Skin epidermis (tissue), 12 donors: ENCODE measurements at regions not wholly inside any gene's neighbourhood (a gene's known extent, or its start where the extent isn't known, plus 50 kb on each side); places are given as distances from the start of the nearest gene placed in this dataset.

ENCODE experiments used
- H3K27ac ChIP-seq, 21 experiments: fragments of 200-600 bp; sonication (generic) in 11 of 21; one replicate each; pipeline ENCODE4 v1.5.0; 2020; ENCODE audit warnings: mild to moderate bottlenecking in 3 of 21, inconsistent platforms in 2 of 21, moderate library complexity in 2 of 21
- H3K4me3 ChIP-seq, 7 experiments: fragments of 200-600 bp; sonication (generic) in 2 of 7; one replicate each; pipeline ENCODE4 v1.5.0; 2020; ENCODE audit warnings: inconsistent platforms in 2 of 7, mild to moderate bottlenecking in 2 of 7, moderate library complexity in 1 of 7

DNA sequence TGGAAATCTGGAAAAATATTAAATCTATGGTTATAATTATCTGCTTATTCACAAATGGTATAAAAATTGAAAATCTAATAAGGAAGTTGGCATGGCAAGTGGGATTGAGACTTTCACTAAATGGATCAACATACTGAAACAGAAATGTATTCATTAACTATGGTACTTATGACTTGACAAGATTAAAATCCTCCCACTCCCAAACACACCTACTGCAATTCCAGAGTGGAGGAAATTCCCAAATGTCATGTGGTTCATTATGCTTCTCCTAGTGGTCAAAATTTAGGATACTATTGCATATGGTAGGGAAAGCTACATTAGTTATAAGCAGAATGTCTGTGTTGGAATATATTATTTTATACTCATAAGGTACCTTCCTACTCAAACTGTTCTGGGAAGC lies 265.3 kb upstream of the PRICKLE1 start:
- Histone ChIP-seq H3K4me3 (no peak overlapping the region), H3K27ac (no peak overlapping the region)

DNA sequence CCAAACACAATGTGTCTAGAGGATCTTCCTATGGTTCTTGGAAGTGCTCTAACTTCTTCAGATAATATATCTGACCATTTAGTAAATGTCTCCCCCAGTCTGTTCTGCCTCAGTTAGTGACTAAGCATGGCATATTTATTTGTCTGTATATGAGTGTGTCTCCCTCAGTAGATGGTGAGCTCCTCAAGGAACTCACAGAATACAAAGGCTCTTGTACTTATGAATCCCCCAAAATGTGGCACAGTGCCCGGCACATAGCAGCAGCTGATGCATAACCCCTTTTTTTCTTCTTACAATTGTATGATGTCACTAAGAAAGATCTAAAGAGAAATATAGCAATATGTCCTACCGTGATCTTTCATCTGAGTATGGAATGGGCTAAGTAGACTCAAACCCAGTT lies 264.7 kb upstream of the PRICKLE1 start:
- no peak overlapping the region for H3K4me3 ChIP-seq
- no peak overlapping the region for H3K27ac ChIP-seq

DNA sequence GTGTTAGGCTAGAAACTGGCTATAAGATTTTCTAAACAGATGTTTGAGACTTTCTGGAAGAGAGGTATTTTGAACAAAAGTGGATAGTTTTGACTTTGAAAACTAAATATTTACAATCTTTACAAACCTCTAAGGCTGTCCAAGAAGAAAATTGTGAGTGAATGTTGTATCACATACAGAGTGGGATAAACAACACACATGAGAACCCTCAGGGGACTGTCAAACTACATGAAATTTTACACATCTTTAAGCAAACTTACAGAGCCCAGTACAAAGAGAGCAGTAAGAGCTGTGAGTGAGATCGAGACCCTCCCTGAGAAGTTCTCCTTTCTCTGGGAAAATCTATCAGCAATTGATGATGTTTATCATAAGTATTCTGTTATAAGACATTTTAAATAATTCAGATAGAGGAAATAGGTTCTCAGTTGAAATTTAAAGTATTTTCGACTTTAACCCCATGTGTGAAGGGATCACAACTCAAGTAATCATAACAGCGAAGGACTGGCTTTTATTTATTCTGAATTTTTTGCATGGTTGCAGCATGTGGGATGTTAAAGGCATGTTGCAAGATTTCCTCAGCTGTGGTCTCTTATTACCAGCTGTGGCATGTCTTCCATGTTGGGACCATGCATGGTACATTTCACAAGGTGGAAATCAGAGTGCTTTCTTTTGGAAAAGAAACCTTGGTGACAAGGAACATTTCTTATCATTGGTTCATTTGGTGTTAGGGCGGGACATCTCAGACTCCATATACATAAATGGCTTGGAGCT lies 264.0 kb upstream of the PRICKLE1 start:
- H3K4me3 ChIP-seq = no peak overlapping the region
- no peak overlapping the region for H3K27ac ChIP-seq

DNA sequence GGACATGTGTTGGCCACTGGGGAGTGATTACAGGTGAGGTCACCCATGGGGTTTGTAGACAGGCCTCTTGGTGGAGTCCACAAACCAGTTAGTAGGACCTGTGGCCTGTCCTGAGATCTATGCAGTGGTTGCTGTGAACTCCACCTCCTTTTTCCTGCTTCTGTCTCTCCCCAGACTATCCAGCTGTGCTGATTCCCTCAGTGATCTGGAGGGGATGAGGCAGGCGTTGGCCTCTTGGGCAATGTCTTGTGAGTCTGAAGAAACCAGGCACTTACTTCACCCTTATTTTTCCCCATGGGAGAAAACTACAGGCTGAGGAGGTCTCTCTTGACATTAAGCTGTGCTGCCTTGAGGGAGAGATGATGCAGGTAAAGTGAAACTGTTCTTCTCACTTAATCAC lies 257.2 kb upstream of the PRICKLE1 start:
- no peak overlapping the region for H3K27ac ChIP-seq
- H3K4me3 ChIP-seq = no peak overlapping the region

DNA sequence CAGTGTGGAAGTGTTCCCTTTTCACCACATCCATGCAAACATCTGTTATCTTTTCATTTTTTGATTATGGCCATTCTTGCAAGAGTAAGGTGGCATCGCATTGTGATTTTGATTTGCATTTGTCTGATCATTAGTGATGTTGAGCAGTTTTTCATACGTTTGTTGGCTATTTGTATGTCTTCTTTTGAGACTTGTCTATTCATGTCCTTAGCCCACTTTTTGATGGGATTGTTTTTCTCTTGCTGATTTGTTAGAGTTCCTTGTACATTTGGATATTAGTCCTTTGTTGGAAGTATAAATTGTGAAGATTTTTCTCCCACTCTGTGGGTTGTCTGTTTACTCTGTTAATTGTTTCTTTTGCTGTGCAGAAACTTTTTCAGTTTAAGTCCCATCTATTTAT lies 244.5 kb upstream of the PRICKLE1 start:
- Histone ChIP-seq H3K4me3 (no peak overlapping the region), H3K27ac (no peak overlapping the region)

DNA sequence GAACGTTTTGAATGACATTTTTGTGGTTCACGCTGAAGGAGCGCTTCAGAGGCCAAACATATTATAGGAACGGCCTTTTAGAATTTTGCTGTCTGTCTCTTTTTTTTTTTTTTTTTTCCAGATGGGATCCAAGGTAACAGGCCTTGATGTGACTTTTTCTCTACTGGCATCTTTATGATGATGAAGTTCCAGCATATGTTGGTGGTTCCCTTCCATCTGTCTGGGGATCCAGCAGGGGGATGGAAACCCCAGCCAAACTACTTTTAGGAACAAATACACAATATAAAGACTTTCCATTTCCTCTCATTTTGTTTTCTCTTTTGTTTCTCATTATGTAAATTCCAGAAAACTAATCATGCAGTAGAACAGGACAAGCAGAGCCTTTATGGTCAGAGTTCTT lies 239.3 kb upstream of the PRICKLE1 start:
- Histone ChIP-seq H3K4me3 (no peak overlapping the region), H3K27ac (no peak overlapping the region)

DNA sequence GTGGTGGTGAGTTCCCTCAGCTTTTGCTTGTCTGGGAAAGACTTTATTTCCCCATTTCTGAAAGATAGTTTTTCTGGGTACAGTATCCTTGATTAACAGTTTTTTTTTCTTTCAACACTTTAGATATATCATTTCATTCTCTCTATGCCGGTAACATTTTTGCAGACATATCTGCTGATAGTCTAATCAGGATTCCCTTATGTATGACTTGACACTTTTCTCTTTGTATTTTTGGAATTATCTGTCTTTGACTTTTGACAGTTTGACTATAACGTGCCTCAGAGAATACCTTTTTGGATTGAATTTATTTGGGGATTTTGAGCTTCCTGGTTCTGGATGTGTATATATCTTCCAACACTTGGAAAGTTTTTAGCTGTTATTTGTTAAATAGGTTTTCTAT lies 234.8 kb upstream of the PRICKLE1 start:
- H3K27ac ChIP-seq = no peak overlapping the region
- H3K4me3 ChIP-seq = no peak overlapping the region

DNA sequence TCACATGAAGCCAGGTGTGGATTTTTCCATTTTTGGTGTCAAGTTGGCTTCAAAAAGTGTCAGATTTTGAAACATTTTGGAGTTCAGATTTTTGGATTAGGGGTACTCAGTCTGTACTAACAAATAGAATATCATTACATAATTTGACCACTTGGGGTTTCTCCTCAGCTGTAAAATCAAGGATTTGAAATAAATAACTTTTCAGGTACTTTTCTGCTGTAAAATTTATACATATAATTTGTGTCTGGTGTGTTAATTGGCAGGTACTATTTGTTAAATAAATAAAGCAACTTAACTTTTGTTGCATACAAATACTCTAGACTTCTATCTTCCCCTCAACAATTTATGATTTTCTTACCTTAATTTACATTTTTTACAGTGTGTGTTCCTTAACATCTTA lies 234.1 kb upstream of the PRICKLE1 start:
- Histone ChIP-seq H3K27ac (no peak overlapping the region), H3K4me3 (no peak overlapping the region)

DNA sequence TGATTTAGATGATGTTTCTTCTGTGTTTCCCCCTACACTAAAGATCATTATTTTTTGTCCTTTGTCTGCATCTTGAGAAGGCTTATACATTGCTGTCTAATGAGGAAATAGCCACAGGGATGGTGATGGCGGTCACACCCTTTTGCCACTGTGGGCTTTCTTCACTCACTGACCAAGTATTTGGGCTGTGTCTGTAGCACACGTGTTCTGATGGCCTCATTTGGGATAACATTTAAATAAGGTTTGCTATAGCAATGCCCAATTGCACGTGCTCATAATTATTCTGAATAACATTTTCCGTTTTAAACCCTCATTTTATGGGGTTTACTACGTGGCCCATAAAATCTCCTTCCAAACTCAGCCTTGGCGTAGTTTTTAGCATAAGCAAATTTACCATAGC lies 230.3 kb upstream of the PRICKLE1 start:
- Histone ChIP-seq H3K4me3 (no peak overlapping the region), H3K27ac (no peak overlapping the region)

DNA sequence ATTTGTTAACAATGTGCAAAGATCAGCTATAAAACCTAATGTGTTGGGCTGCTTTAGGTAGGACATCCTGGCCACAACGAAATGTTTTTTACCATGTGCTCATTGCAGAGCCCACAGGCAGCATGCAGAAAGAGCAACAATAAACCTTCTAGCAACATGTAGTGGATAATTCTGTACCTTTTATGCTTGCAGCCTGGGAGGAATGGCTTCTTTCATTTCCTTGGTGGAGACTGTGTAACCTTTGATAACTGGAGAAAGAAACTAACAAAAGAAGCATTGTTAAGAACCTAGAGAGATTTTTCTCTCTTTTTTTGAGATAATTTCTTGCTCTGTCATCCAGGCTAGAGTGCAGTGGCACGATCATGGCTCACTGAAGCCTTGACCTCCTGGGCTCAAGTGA lies 225.5 kb upstream of the PRICKLE1 start:
- Histone ChIP-seq H3K4me3 (no peak overlapping the region), H3K27ac (no peak overlapping the region)

DNA sequence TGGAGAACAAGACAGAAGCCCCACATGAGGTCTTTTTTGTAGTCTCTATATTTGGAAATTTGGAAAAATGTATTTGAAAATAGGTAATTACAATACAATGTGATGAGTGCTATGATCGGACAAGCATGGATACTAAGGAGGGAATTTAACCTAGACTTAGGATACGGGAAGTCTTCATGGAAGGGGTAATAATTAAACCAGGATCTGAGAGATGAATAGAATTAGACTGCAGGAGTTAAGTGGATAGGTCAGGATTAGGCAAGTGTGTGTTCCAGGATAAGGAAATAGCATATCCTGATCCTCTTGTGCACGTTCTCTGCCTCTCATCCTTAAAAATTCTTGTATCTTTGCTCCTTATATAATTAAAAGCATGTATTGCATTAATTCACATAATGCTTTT lies 223.3 kb upstream of the PRICKLE1 start:
- H3K4me3 ChIP-seq = no peak overlapping the region
- H3K27ac ChIP-seq = no peak overlapping the region

DNA sequence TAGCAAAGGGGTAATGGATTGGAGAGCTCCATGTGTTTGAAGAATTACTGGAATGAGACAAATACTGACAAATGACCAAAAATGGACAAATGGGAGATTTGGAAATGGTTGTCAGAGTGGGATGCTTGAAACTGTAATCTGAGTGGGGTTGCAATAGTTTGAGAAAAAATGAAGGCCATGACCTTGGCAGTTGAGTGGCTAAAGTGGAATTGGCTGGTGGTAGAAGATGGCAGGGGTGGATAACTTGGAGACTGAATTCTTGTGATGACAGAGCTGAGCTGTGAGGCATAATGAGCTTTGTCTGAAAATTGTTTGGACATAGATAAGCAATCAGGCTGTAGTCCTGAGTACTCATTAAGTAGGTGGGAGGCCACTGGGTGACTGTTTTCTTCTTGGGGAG lies 222.5 kb upstream of the PRICKLE1 start:
- Histone ChIP-seq H3K27ac (no peak overlapping the region), H3K4me3 (no peak overlapping the region)

DNA sequence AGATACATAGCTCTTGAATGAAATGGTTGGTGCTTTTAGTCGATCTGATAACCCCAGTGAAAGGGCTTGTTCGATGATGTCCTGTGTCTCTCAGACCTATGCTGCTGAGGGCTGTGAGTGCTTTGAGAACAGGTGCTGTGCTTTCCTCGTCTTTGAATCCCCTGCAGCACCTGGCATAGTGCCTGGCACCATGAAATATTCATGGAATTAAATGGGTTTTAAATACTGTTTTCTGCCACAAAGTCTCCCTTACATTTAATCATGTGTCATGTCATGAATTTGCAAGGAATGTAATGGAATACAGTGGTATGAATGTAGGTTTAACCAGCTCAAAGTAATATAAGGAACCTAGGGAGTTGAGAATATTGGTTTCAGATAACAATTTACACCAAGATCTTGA lies 220.5 kb upstream of the PRICKLE1 start:
- H3K4me3 ChIP-seq = no peak overlapping the region
- H3K27ac ChIP-seq = no peak overlapping the region

DNA sequence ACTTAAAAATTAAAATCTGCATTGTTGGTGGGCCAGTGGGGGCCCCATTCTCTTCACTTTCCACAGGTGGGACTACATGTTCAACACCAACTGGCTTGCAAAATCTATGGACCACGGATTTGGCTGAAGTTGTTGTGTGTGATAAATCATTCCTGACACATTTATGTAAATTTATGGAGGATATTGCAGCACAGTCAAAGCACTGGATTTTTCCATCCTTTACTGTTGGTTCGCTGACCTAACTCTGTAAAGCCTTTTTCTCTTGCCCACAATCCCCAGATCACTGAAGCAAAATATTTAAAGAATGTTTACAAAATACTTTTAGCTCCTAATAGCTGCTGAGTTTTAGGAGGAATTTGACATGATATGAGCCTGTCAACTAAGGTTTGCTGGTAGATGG lies 219.7 kb upstream of the PRICKLE1 start:
- no peak overlapping the region for H3K4me3 ChIP-seq
- H3K27ac ChIP-seq = no peak overlapping the region

DNA sequence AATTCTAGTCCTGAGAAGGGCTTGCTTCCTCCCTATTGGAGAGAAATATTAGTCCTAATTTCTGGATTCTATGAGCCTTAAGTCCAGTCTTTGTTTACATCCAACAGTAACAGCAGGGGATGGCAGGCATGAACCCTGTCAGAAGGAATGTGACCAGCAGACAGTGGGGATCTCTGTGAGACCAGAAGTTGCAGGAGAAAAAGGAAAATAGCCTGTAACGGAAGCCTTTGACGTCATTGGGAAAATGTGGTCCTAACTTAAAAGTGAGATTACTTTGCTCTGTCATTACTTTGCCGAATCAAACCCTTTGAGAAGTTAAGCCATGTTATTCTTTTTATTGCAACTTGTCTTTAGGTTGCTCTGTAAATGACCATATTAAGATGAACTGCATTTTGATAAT lies 218.2 kb upstream of the PRICKLE1 start:
- no peak overlapping the region for H3K27ac ChIP-seq
- no peak overlapping the region for H3K4me3 ChIP-seq

DNA sequence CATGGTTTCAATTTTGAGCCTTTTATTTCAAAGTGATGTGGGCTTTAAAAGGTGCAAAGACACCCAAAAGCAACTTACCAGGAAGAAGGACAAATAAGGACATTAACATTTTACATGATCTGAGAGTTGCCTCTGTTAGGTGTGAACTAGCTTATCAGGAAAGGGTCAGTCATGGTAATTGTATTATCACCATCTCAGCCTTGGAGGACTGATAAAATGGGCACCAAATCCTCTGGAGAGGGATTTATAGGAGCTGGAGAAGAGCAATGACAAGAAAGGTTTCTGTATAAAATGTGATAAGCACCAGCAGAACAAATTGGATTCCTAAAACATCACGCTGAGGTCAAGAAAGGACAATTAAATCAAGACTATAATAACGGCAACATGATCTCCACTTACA lies 217.7 kb upstream of the PRICKLE1 start:
- no peak overlapping the region for H3K4me3 ChIP-seq
- no peak overlapping the region for H3K27ac ChIP-seq

DNA sequence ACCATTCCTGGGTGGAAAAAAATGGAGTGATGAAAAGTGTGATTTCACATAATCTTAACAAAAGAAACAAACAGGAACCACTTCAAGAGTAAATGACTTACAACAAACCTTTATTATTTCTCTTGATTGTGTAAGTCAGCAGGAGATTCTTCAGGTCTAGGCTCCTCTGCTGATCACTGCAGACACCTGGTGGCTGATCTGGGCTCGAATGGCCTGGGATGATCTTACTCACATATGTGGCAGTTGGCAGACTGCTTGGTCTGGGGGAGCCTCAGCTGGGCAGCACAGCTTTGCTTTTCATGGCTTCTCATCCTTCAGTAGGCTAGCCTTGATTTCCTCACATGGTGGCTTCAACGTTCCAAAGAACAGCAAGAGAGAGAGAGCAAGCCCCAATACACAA lies 215.4 kb upstream of the PRICKLE1 start:
- H3K4me3 ChIP-seq = no peak overlapping the region
- no peak overlapping the region for H3K27ac ChIP-seq

DNA sequence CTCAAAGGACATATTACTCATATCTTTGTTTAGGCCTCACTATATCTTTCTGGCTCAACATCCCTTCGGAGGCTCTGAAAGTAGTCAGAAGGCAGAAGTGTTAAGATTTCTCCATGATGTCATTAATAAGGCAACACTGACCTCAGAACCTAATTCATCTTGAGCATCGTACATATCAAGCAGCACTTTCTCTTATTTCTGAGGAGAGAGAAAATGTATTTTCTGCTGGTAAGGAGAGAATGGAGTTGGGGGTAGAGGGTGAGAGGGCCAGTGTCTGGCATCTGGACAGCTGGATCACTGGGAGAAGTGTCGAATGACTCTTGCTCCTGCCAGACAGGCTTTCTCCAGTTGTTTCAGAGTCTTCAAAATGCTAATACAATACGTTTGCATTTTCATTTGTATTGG lies 213.2 kb upstream of the PRICKLE1 start:
- no peak overlapping the region for H3K4me3 ChIP-seq
- no peak overlapping the region for H3K27ac ChIP-seq

DNA sequence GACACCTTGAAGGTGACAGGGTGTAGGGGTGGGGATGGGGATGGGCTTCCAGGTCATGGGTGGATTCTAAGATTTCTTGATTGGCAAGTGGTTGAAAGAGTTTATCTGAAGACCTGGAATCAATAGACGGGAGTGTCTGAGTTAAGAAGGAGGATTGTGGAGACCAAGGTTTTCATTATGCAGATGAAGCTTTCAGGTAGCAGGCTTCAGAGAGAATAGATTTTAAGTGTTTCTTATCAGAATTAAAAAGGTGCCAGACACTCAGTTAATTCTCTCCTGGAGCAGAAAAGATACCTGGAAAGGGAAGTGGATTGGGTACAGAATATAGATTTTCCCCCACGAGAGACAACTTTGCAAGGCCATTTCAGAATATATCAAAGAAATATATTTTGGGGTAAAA lies 211.7 kb upstream of the PRICKLE1 start:
- no peak overlapping the region for H3K4me3 ChIP-seq

DNA sequence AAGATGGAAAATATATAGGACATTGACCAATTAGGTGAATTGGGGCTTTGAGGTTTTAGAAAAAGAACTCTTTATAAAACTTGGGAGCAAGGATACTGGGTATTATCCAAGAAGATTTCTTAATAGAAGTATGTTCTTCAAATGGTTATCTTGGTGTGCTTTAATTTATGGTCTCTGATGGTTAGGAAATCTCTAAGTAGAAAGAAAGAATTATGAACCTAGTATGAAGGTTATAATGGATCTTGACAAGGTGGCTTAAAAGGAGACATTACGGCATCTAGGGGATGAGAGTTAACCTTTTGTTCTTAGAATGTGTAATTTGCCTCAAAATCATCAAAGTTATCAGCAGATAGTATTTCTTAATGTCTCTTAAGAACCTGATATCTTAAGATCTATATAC lies 210.4 kb upstream of the PRICKLE1 start:
- H3K4me3 ChIP-seq = no peak overlapping the region

More for the DNA sequence above, 211.7 kb upstream of the PRICKLE1 start:
- H3K27ac ChIP-seq = no peak overlapping the region

DNA sequence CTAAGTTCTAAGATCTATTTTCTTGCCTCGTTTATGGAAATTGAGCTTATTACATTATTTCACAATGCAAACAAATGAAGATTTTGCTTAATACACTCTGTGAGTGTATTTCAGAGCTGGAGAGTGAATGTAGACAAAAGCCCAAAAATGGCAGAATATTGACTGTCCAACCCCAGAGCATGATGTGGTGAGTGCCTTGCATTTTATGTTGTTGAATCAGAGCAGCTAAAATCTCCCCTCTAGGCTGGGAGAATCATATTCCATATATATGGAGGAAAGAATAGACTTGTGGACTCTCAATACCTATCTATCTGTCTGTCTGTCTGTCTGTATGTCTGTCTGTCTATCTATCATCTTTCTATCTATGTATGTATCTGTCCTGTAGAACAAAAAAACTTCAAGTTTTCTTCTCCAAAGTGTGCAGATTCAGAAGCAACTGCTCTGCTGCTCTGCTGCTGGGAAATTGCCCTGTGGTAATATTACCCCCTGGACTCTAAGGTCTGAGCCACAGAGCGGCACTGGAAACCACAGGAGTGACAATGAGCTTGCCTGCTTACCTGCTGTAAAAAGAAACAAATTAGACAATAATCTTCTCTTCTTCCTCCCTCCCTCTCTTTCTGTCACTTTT lies 209.4 kb upstream of the PRICKLE1 start:
- Histone ChIP-seq H3K27ac (no peak overlapping the region), H3K4me3 (no peak overlapping the region)

More for the DNA sequence above, 210.4 kb upstream of the PRICKLE1 start:
- H3K27ac ChIP-seq = no peak overlapping the region

DNA sequence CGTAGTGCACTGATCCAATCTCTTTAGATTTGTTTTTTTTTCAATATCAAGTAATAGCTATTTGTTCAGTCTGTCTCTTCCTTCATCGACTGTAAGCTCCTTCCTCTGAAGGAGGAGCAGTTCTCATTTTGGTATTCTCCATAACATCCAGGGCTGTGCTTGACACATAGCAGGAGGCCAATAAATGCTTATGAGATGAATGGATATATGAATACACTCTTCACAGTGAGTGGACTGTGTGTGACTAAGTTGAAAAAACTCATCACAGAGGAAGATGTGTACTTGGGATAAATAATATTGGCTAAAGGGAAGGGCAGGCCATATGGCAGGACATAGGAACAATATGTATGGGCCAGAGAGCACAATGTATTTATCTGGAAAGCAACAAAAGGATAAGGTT lies 205.3 kb upstream of the PRICKLE1 start:
- no peak overlapping the region for H3K27ac ChIP-seq
- H3K4me3 ChIP-seq = no peak overlapping the region
